Fibroblast of skin of abdomen (primary cell): ENCODE measurements at regions not wholly inside any gene's neighbourhood (a gene's known extent, or its start where the extent isn't known, plus 50 kb on each side); places are given as distances from the start of the nearest gene placed in this dataset.

Experiments used
- DNase-seq: peaks from one replicate; pipeline ENCODE4 v3.0.0-alpha.2; 2013

DNA sequence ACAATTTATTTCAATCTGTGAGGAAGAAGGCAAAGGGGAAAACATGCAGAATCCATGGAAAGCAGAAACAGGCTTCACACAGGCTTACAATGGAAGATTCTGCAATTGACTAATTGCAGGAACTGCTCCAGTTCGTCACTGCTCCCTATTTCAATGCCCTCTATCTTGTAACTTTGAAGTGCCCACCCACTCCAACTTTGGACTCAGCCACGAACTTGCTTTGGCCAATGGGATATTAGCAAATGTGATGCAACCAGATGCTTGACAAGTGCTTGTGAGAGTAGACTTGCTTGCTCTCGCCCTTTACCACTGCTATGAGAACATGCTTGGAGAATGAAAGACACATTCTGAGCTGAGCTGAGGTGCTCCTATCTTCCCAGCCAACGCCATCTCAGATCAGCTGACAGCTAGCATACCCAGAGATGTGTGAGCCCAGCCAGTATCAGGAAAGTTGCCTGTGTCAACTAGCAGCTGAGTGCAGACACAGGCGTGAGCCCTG lies 105.7 kb upstream of the PTCHD1 start:
- DNase-seq = no peak

- no peak for DNase-seq
Measured at GRCh38 chrX:23235051-23235450, 99.6 kb upstream of the PTCHD1 start.

DNA sequence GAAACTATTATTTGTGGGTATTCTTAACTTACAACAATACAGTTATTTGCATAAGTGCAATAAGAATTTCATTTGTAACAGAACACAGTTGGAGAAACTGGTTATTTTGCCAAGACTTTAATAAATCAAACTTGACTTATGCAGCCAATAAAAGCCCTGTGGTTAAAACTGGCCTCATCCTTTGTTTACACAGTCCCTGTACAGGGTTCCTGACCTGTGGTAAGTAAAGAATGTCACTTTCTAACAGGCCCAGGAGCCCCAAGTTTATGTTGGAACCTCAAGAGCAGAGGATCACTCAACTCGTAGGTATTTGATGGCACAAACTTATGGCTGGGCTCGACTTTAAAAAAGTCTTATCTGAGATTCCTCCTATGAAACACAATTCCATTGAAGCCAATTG lies 88.6 kb upstream of the PTCHD1 start:
- no peak for DNase-seq

GRCh38 chrX:23248187-23248586 lies 86.5 kb upstream of the PTCHD1 start:
- DNase-seq = no peak

GRCh38 chrX:23251043-23251442 lies 83.6 kb upstream of the PTCHD1 start:
- no peak for DNase-seq

DNA sequence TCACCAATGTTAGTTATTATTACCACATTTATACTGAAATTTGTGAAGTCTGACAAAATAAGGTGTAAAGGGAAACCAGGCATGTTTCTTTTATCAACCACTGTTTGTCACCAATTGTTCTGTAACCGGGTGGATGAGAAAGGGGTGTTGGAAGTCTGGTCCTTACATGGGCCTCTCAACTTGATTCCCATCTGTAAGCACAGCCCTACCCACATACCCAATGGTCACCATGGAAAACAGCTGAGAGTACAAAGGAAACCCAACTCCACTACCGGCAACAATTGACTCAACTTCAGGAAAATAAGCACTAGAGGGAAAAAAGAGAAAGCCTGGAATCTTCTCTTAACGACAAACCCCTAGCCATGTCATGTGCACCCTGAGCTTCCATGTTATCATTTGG lies 70.8 kb upstream of the PTCHD1 start:
- DNase-seq = no peak

DNA sequence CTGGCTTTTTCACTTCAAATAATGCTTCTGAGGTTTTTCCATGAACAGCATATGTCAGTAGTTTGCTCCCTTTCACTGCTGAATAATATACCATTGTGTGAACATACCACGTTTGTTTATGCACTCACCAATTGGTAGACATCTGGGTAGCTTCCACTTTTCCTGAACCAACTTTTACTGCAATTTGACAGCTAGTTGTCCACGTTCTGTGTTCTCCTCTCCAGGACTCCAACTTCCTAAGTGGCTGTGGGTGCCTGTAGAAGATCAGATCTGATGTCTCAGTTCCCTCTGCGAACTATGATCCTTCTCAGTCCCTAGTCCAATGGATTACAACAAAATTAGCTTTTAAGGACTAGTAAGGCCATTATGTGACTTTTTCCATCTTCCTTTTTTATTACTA lies 64.7 kb upstream of the PTCHD1 start:
- no peak for DNase-seq

DNA sequence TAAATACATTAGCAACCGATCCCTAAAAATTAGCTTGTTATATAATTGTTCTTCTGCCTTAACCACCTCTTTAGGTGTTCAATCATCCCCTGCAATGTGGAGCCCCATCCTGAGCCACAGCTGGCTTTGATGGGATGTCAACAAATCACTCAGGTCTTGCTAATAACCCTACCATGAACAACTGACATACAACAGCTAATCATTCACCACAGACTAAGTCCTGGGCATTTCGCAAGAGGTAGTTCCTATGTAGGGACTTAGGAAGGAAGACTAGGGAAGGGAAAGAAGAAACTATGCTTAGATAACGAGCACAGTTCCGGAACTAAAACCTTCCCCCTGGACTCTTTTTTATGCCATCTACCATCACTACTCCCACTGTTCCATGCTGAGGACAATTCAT lies 63.6 kb upstream of the PTCHD1 start:
- no peak for DNase-seq

- DNase-seq = no peak
Measured at GRCh38 chrX:23276475-23276874, 58.2 kb upstream of the PTCHD1 start.
